HG02884 (cell line): ENCODE measurements at regions not wholly inside any gene's neighbourhood (a gene's known extent, or its start where the extent isn't known, plus 50 kb on each side); places are given as distances from the start of the nearest gene placed in this dataset.
"Not testable (repeated sequence)": the region's sequence is repeated elsewhere in the genome, so short reads cannot be mapped to it uniquely, and the experiment has no call there.

Source experiments
- ATAC-seq: cut with Tn5 transposase; IDR thresholded peaks from one replicate; pipeline ENCODE4 v1.9.1; 2021; ENCODE audit warnings: mild to moderate bottlenecking, moderate library complexity; ENCODE audit not compliant: unreplicated experiment

DNA sequence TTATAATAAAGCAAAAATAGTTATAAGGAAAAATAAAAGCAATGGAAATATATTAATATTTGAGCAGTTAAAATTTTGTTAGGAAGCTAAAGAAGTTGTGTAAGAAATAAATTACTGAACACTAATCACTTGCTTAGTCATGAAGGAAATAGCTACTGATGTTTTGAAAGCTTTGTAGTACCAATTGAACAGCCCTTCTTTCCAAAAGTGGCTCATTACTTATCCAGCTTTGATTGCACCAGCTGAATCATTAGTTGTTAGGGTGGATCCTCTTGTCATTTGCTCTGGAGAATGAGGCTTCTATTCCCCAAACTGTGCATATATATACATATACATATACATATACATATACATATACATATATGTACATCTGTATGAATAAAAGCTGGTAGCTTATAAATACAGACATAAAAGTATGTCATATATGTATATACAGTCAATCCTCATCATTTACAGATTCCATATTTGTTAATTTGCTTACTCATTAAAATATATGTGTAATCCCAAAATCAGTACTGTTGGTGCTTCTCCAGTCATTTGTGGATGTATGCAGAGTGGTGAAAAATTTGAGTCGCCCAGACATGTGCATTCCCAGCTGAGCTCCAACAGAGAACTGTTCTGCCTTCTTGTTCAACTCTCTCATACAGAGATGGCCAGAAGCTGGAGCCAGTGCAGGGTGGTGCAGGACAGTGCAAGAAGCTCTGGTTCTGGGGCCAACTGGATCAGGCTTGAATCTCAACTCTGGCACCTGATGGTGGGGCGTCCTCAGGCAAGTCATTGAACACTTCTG lies 214.1 kb downstream of the RPAP3 start:
- ATAC-seq = no peak

GRCh38 chr12:47488888-47489287 lies 216.9 kb downstream of the RPAP3 start:
- no peak for ATAC-seq

DNA sequence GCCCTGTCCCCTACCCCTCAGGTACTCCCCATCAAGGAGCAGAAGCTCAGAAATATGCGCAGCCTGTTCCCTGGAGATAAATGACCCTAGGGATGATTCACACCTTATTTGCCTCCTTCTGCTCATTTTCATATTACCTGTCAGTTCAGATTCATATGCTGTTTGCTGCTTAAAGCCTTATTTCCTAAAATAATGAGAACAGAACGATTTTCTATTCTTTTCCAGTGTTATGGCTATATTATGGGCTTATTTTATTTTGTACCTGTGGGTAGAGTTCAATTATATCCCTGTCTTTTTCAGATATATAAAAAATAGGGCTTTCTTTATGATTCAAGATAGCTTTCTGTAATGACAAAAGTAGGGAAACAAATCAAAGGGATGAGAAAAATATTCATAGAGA lies 224.8 kb downstream of the RPAP3 start:
- ATAC-seq = no peak

DNA sequence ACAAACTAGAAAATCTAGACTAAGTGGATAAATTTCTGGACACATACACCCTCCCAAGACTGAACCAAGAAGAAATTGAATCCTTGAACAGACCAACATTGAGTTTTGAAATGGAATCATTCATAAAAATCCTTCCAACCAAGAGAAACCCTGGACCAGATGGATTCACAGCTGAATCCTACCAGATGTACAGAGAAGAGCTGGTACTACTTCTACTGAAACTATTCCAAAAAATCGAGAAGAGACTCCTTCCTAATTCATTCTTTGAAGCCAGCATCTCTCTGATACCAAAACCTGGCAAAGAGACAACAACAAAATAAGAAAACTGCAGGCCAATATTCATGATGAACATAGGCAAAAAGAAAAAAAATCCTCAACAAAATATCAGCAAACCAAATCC lies 227.4 kb downstream of the RPAP3 start:
- no peak for ATAC-seq

DNA sequence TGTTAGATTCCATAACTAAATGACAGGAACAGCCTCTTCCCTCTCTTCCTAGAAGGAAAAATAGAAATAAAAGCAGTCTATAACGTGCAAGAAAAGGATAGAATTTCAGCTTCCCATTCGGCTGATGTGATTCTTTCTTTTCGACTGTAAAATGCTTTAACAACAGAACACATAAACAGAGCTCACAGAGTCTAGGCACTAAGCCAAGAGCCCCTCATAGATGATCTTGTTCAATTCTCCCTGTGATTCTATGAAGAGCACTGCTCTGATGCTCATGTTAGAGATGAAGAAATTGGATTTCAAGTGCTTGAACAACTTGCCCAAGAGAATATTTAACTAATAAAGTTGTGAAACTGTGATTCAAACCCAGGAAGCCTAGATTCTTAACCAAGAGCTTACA lies 232.7 kb downstream of the RPAP3 start:
- no peak for ATAC-seq

GRCh38 chr12:47470349-47470748 lies 235.5 kb downstream of the RPAP3 start:
- ATAC-seq = not testable (repeated sequence)

- ATAC-seq = not testable (repeated sequence)
These were observed 241.9 kb downstream of the RPAP3 start for GRCh38 chr12:47463918-47464317.

GRCh38 chr12:47458279-47458678 lies 247.6 kb downstream of the RPAP3 start:
- ATAC-seq = no peak

DNA sequence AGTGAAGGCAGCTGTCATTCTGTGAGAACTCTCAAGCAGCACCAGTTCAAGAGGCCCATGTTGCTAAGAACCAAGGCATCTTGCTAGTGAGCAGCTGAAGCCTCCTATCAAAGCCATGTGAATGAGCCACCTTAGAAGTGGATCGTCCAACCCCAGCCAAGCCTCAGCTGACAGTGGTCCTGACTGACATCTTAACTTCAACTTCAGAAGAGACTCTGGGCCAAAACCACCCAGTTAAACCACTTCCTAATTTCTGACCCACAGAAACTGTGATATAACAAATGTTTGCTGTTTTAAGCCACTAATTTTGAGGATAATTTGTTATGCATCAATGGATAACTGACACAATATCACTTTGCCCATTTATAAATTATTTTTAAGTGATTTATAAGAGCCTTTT lies 256.0 kb downstream of the RPAP3 start:
- peak; percentile 66 for ATAC-seq

- ATAC-seq = no peak
These were observed 263.5 kb downstream of the RPAP3 start for GRCh38 chr12:47442310-47442709.

GRCh38 chr12:47441490-47441889 lies 264.3 kb downstream of the RPAP3 start:
- ATAC-seq = no peak

DNA sequence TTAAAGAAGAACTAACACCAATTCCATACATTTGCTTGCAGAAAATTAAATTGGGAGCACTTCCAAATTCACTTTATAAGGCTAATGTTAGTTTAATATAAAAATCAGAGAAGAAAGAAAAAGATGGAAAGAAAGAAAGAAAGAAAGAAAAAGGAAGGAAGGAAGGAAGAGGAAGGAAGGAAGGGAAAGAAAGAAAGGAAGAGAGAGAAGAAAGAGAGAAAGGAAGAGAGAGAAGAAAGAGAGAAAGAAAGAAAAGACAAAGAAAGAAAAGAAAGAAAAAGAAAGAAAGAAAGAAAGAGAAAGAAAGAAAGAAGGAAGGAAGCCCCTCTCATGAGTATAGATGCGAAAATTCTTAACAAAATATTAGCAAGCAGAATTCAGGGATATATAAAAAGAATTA lies 267.7 kb downstream of the RPAP3 start:
- ATAC-seq = no peak

- no peak for ATAC-seq
These were observed 268.3 kb downstream of the RPAP3 start for GRCh38 chr12:47437570-47437969.

DNA sequence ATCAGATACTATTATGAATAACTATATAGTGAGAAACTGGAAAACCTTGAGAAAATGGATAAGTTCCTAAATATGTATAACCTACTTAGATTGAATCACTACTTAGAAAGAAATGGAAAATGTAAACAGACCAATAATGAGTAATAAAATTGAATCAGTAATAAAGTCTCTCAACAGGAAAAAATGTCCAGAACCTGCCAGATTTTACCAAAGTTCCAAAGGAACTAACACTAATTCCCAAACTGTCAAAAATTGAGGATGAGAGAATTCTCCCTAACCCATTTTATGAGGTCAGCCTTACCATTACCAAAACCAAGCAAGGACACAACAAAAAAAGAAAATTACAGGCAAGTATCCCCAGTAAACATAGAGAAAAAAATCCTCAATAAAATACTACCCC lies 272.0 kb downstream of the RPAP3 start:
- ATAC-seq = no peak

- ATAC-seq = not testable (repeated sequence)
These were observed 279.0 kb downstream of the RPAP3 start for GRCh38 chr12:47426678-47427309.

DNA sequence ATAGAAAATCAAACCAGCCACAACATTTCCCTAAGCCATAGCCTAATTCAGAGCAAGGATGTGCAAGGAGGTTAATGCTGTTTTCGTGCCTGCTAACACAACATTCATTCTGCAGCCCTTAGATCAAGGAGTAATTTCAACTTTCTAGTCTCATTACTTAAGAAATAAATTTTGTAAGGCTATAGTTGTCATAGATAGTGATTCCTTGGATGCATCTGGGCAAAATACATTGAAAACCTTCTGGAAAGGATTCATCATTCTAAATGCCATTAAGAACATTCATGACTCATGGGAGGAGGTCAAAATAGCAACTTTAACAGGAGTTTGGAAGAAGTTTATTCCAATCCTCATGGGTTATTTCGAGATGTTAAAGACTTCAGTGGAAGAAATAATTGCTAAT lies 283.2 kb downstream of the RPAP3 start:
- no peak for ATAC-seq

DNA sequence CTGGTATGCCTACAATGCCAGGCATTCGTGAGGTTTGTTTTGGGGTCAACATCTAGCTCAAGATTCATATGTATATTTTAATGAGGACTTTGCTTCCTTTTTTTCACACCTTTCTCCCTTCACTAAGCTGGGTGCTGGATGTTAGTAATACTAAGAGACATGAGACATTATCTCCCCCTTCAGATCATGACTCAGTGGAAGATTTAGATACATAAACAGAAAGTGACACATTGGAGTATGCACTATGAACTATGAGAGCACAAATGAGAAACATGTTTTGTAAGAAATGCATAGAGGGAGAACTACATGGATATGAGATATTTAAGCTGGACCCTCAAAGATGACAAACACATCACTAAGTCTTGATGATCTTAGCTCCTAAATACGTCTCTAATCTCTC lies 286.3 kb downstream of the RPAP3 start:
- ATAC-seq = no peak

DNA sequence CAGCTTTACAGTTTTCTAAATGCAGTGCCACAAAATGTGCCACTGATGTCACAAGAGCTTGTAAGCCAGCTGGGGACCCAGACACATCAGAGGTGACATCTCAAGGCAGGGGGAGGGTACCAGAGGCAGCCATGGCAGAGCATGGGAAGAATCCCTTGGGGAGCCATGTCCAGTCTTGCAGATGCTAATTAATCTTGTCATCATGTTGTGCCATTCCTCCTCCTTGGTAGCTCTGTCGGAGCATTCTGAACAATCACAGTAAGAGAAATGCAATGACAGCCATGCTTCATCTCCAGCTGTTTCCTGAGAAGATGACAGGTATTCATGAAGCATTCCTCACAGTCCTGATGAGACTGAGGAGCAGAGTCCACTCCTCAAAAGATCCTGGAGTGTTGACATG lies 287.9 kb downstream of the RPAP3 start:
- ATAC-seq = no peak

DNA sequence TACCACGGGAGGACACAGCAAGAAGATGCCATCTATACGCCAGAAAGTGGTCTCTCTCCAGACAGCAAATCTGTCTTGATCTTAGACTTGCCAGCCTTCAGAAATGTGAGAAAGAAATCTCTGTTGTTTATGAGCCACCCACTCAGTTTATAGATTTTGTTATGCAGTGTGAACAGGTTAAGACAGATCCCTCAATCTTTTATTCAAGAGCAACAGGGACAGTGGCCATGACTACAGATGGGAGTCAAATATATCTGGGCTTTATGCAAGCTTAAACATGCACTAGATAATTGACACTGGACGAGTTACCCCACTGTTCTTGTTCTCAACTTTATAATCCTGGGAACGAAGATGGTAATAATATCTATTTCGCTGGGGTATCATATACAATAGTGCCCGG lies 288.7 kb downstream of the RPAP3 start:
- ATAC-seq = no peak

DNA sequence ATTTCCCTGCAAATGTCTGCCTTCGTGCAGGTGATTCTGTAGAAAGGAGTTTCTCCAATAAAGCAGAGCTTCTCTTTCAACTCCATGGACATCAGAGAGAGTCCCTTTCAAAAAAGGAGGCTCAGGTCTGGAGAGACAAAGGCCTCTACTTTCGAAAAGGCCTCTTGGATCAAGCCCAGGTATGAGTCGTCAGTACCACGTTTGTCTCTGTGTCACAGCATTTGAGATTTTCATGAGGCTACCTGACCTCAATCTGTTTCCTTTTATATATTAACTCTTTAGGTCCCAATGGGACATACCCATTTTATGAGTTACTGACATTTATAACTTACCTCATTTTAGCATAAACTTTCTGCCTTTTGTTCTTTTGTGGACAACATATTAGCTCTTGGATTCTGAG lies 290.8 kb downstream of the RPAP3 start:
- ATAC-seq = no peak

GRCh38 chr12:47414511-47414910 lies 291.3 kb downstream of the RPAP3 start:
- no peak for ATAC-seq

DNA sequence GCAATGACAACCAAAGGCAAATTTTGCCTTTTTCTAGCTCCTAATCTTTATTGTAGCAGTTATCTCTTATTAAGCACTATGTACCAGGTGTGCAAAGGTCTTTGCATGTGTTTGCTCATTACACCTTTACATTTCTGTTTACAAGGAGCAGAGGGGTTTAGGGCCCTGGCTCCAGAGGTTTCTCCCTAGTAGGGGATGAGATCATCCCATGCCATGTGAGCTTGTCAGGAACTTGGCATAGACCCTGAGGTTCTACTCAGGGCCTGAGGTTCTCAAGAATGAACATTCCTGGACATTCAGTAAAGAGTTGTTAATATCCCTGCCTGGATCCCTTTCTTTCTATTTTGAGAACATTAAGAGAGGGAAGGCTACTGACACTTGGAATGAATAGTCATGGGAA lies 292.0 kb downstream of the RPAP3 start:
- ATAC-seq = no peak
